Skin epidermis (tissue), 12 donors: ENCODE measurements at regions not wholly inside any gene's neighbourhood (a gene's known extent, or its start where the extent isn't known, plus 50 kb on each side); places are given as distances from the start of the nearest gene placed in this dataset.

Experiments used
- H3K27ac ChIP-seq, 21 experiments: fragments of 200-600 bp; sonication (generic) in 11 of 21; one replicate each; pipeline ENCODE4 v1.5.0; 2020; ENCODE audit warnings: mild to moderate bottlenecking in 3 of 21, inconsistent platforms in 2 of 21, moderate library complexity in 2 of 21
- H3K4me3 ChIP-seq, 7 experiments: fragments of 200-600 bp; sonication (generic) in 2 of 7; one replicate each; pipeline ENCODE4 v1.5.0; 2020; ENCODE audit warnings: inconsistent platforms in 2 of 7, mild to moderate bottlenecking in 2 of 7, moderate library complexity in 1 of 7

DNA sequence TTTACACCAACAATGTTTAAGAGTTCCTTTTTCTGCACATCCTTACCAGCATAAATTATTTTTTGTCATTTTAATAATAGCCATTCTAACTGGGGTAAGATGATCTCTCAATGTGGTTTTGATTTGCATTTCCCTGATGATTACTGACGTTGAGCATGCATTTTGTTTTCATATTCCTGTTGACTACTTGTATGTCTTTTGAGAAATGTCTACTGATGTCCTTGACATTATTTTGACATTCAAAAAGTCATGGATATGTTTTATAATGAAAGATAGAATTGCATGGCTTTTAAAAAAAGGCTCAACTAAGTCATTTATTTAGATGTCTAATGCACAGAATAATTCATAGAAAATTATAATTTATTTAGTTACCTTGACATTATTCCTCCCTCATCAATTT is 381.6 kb upstream of the C9orf72 start:
- H3K4me3 ChIP-seq = no peak overlapping the region
- no peak overlapping the region for H3K27ac ChIP-seq

DNA sequence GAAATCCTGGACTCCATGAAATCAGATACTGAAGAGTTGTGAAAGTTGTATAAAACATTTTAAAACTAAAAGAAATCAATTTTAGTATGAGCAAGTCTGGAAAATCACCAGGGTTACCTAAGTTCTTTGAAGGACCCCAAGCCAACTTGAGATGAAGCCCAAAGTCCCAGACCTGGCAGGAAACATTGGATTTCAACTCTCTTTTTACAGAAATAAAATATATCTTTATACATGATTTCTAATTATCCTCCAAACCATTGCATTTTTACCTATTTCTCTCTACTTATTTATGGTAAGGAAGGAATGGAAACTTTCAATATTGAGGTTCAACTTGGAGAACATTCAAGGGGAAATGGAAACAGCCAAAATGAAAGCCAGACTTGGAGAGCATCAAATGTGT is 390.6 kb upstream of the C9orf72 start:
- Histone ChIP-seq H3K4me3 (no peak overlapping the region), H3K27ac (no peak overlapping the region)

DNA sequence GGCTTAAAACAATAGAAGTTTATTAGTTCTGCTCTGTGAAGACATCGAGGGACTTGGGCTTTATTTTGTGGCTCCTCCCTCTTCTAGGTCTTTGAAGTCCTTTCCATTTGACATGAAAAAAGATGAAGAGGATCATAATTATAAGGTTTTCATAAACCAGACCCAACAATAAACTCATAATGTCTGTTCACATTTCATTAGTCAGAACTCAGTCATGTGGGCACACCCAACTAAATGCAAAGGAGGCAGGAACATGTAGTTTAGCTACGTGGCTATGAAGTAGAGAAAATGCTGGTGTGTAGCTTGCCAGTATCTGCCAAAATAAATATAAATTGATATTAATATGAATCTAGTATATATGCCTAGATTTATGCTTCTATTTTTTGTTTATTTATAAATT is 393.9 kb upstream of the C9orf72 start:
- no peak overlapping the region for H3K27ac ChIP-seq
- H3K4me3 ChIP-seq = no peak overlapping the region

DNA sequence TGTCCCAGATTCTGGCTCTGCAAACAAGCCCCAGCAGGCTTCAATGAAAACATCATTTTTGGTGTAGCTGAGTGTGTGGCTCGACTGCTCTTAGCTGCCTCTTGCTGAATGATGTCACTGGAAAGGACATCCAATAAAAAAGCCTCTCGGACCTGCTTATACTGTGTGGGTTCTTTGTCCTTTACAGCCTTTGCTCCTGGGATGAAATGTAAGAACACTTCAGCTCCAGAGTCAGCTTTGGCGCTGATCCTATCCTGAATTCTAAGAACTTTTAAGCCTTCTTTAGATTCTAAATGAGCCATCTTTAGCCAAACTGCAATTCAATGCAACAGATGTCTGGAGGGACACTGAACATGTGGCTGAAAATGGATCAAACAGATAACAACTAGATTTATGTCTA is 404.6 kb upstream of the C9orf72 start:
- Histone ChIP-seq H3K27ac (no peak overlapping the region), H3K4me3 (no peak overlapping the region)

DNA sequence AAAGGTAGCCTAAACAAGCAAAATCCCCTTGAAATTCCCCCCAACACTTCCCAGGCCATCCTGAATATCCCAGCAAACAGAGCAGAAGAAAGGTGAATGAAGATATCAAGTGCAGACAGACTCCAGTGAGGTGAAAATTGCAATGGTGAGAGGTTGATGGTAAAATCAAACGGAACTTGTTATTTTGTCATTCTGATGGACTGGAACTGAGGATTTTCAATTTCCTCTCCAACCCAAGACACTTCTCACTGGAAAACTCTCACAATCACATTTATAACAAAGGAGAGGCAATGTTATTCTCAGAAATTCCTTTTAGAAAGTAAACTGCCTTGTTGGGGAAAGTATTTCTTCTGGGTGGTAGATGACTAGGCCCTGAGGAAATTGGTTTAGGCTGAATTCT is 412.4 kb upstream of the C9orf72 start:
- no peak overlapping the region for H3K27ac ChIP-seq
- H3K4me3 ChIP-seq = no peak overlapping the region

DNA sequence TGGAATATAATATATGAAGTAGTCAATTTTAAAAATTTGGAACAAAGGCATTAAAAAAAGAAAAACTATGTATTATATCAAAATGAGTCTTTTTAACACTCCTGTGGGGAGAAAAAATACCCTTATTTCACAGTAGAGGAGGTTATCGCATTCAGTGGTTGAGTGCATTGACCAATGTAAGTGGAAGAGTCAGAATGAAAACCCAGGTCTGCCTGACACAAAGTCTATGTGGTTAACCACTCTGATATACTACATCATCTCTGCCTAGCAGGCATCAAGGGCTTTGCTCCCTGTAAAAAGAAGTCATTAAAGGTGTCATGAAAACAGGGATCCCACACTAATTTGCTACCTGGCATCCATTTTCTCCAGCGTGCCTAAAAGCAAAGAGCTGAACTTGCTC is 417.2 kb upstream of the C9orf72 start:
- Histone ChIP-seq H3K4me3 (no peak overlapping the region), H3K27ac (no peak overlapping the region)

DNA sequence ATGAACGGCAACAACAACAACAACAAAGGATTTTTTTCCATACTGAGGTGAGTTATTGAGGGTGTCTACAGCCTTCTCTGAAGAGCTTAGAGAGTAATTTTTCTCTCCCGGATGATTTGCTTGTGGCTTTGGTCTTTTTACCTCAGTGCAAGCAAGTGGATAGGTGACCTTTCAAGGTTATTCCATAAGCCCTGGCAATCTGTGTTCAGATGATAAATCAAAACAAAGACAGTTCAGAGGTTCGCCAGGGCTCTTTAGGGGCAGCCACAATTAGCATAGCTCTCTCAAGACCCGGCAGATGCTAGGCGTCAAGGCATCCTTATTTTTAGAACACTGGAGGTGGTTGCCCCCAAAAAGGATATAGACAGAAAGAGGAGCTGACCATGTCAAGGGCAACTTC is 417.9 kb upstream of the C9orf72 start:
- Histone ChIP-seq H3K4me3 (no peak overlapping the region), H3K27ac (no peak overlapping the region)

DNA sequence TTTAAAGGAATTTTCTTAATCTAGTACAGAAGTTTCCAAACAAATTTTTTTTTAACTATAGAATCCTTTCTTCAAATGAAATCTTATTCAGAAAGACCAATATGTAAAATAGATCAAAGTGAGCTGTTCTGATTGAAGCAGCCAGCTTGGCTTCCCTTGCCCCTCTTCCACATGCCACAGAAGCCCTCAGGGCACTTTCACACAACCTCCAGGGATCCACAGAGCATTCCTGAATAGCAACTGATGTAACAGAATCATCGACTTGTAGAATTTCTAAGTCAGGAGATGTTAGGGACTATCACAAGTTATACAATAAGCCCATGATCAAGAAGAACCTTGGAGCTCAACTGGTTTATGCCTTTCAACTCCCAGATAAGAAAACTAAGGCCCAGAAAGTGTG is 427.8 kb upstream of the C9orf72 start:
- Histone ChIP-seq H3K27ac (no peak overlapping the region), H3K4me3 (no peak overlapping the region)

DNA sequence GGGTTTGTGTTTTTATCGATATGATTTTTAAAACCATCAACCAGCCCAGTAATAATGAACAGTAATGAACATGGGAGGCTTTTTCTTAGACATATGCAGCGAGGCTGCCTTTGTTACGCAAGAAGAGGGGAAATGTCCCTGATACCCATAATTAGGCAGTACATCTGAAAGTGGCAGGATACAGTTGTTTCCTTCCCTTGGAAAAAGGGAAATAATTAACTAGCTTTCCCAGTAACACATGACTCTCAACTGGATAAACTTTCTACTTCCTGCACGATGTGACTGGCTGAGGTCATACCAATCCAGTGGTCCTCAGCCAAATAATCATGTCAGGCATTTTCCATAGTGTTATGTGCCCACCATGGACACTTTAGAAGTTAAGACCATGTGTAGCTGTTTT is 431.6 kb upstream of the C9orf72 start:
- Histone ChIP-seq H3K4me3 (no peak overlapping the region), H3K27ac (no peak overlapping the region)

DNA sequence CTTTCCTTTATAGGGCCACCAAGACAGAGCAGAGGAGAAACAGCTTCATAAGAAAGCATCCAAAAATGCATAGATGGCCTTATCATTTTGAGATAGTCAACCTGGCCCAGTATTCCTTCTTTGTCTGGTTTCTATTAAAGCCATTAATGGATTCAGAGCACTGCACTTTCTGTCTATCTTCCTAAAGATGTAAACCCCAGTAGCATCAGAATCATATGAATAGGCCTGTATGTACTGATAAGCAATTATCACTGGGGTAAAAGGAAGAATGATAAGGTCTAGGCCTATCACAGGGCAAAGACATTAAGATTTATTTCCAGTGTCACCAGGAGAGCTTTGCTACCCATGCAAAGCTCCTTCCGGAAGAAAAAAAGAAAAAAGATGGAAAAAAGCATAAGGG is 432.5 kb upstream of the C9orf72 start:
- Histone ChIP-seq H3K4me3 (no peak overlapping the region), H3K27ac (no peak overlapping the region)

DNA sequence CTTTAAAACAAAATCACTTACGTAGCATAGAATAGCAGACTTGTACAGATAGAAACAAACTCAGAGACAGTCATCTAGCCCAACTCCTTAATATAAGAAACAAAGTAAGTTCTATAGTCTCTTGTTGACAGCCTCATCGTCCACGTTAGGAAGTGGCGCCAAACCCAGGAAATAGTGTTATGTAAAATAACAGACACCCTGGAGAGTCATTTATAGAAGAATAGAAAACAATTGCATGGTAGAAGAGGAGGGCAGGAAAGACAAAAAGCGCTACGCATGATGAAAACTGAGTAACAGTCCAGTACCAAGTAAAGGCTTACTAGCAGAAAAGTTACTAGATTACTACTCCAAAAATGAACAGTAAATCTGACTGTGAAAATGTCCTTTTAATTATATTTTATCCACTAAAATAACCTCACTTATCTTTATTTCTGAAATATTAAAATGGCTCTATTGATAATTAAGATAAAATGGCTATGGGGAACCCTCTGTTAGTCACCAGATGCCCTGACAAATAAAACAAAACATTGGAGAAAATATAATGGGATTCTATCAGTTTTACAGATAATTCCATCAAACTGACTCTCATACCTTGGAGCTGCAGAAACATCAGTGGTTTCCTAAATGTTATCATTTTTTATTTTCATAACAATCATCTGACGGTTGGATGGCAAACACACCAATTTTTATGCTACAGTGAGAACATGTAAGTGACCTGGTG is 434.0 kb upstream of the C9orf72 start:
- H3K27ac ChIP-seq = no peak overlapping the region

DNA sequence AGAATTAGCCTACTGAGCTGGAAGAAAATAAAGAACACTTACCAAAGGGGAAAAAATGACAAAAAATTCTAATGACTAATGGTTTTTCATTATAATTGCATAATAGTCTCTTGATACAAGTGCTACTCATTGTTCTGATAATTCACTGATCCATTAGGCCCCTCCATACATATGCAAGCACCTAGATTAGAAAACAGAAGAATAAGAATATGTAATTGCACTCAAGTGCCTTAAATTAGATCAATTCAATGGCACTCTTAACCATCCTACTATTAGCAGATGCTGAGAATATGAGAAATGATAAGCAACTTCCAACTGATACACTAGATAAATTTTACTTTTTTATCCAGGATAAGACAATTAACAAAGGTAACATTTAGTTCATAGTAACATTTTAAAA is 440.9 kb upstream of the C9orf72 start:
- Histone ChIP-seq H3K27ac (no peak overlapping the region), H3K4me3 (no peak overlapping the region)

More for the DNA sequence above, 434.0 kb upstream of the C9orf72 start:
- no peak overlapping the region for H3K4me3 ChIP-seq

DNA sequence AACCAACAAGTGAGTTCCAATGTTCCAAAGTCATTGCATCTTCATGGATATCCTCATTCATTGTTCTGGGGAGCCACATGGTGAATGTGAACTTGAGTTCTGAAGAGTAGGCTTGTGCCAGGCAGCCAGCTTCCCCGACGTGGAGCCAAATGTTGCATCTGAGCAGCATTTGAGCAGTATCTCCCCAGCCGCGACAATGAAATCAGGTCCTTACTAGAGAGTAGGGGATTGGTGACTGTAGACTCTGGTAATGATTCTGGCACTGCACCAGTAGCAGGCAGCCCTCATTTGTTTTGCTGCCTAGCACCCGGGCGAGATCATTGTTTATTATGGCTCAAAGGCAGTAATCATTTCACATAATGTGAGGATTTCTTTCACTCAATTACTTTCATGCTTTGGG is 451.4 kb upstream of the C9orf72 start:
- Histone ChIP-seq H3K27ac (no peak overlapping the region), H3K4me3 (no peak overlapping the region)

DNA sequence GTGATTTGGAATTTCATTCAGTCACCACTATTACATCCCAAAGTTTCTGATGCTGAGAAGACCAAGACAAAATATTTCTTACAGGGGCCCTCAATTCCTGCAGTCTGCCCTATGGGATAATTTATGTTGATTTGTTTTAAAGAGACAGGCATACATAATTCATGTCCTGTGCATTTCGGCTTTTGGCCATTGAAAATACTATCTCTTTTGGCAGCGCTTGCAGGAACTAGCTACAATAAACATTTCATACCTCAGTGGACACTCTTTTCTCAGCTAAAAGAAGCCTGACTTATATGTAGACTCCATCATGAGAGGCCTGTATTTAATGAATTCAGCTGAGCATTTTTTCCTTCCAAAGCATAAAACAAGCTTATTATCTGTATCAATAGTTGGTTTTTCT is 451.9 kb upstream of the C9orf72 start:
- Histone ChIP-seq H3K27ac (no peak overlapping the region), H3K4me3 (no peak overlapping the region)

DNA sequence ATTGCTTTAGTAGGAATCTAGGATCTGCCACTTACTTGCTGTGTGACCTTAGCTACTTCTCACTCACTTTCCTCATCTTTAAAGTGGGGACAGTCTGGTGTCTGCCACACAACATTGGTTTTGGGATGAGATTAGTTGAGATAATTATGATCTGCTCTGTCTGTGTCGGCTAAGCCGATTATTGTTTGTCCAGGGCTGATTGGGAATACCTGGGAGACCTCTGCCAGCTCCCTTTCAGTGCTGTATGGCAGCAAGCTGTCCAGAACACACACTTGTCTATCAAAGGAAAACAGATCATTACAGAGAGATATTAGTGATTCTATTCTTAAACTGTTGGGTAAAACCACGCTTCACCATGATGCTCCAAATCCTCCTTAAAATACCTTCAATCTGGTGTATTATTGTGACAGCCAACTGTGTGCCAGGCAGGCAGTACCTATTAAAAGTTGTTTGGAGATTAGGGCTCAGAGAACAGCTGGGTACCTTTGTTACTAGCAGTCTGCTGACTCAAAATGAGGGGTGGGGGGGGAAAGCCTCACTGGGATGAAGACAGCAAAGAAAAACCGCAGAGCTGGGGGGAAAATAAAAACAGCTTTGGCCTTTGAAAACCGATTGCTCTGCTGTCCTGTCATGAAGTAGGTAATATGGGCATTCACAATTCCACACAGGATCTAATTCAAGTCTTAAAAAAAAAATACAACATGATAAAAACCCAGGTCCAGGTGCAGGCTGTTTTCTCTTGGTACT is 458.4 kb upstream of the C9orf72 start:
- no peak overlapping the region for H3K4me3 ChIP-seq
- no peak overlapping the region for H3K27ac ChIP-seq

DNA sequence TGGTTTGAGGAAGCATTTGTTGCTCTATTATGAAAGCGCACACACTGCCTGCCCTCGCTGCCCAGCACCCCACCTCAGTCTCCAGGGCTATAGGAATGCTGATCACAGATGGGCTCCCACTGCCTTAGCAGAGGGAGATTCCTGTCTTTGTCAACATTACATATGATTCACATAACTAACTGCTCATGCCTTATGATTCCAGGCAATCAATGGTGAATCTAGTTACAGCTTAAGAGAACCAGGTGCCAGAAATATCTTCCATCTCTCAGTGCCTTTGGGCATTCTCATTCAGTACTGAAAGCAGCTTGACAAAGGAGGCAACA is 458.9 kb upstream of the C9orf72 start:
- Histone ChIP-seq H3K4me3 (no peak overlapping the region), H3K27ac (no peak overlapping the region)

DNA sequence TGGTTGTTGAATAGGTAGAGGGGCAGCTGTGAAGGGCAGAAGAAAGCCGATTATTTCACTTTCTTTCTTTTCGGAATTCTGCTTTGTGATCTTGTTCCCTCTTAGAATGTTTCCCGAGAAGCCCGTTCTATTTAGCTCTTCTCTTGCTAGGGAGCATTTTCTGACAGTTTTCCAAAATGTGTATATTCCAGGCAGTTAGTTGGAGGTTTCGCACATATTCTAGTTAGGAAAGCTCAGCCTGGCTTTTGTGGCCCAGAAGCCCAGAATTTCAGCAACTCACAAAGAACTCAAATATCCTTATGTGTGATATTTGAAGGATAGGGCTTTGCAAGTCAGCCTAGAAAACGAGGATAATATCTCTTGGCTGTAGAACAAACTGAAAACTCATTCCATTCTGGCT is 461.0 kb upstream of the C9orf72 start:
- Histone ChIP-seq H3K27ac (no peak overlapping the region), H3K4me3 (no peak overlapping the region)

DNA sequence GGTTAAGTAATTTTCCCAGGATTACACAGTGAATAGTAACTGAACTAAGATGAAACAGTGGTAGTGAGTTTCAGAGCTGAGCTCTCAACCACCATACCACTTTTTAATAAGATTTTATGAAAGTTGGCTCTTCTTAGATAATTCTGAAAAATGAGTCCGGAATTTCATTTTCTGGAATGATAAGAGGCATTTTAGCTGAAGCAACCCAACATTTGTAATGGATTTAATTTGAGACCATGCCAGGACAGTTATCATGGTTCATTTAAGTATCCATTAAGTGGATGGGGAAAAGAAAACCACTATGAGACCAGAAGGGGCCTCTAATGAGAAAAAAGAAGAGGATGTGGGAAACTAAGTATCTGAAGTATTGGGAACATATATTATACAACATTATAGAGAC is 464.7 kb upstream of the C9orf72 start:
- Histone ChIP-seq H3K27ac (no peak overlapping the region), H3K4me3 (no peak overlapping the region)

DNA sequence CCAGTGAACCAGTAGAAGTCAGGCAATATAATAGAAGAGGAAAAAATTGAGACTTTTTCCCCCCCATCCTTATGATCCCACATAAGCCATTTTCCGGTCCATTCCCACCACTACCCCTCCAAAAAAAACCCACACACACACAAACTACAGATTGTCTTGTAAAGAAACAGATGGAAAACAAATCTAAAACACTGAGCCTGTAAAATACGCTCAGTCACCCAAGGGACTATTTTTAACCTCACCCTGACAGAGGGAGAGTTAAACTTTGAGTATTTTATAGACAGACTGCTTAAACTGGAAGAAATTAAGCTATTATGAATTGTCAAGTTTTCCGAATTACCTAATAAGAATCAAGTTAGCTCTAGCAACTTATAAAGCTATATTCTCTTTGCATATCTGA is 471.8 kb upstream of the C9orf72 start:
- Histone ChIP-seq H3K27ac (no peak overlapping the region), H3K4me3 (no peak overlapping the region)

DNA sequence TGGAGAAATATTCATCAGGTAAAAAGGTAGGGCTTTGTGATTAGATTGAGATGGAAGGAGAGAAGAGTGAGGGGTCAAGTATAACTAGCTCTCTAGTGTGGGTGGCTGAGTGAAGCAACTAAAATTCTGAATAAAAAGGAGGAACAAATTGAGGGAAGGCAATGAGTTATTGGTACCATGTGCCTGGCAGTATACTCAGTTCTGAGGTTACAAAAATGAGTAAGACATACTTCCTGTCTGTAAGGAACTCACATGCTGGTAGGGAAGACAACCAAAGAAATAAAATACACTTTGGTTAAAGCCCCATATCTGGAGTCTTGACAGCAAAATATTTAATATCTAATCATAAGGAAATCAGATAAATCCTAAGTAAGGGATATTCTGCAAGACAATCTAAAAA is 476.8 kb upstream of the C9orf72 start:
- Histone ChIP-seq H3K27ac (peak overlapping the region in 1 of 21 experiments; percentile 10), H3K4me3 (no peak overlapping the region)

DNA sequence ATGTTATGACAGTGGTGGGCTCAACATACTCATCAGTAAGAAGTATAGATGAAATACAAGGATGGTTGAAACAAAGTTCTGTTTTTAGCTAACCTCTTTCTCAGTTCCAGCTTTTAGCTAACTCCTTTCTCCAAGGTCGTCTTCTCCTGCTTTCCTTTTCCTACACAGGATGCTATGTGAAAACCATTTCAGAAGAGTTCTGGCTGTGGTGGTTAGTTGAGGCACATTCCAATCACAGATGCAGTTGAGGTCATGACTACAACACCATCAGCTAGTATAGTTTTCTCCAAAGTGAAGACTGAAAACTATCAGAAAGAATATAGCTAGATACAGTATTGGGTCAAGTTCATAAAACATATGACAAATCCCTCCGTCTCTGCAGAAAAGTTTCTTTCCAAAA is 477.7 kb upstream of the C9orf72 start:
- peak overlapping the region in 1 of 21 experiments; percentile 10 for H3K27ac ChIP-seq
- H3K4me3 ChIP-seq = no peak overlapping the region
